ENCODE measurements at regions not wholly inside any gene's neighbourhood (a gene's known extent, or its start where the extent isn't known, plus 50 kb on each side); places are given as distances from the start of the nearest gene placed in this dataset.

DNA sequence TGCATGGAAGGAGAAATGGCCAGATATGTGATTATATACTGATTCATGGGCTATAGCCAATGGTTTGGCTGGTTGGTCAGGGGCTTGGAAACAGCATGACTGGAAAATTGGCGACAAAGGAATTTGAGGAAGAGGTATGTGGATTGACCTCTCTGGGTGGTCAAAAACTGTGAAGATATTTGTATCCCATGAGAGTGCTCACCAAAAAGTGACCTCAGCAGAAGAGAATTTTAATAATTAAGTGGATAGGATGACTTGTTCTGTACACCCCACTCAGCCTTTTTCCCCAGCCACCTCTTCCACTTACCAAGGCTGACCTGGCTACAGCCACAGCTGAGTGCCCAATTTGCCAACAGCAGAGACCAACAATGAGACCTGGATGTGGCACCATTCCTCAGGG lies 146.7 kb downstream of the GPR37 start:
- TF ChIP-seq, protein P1, sequence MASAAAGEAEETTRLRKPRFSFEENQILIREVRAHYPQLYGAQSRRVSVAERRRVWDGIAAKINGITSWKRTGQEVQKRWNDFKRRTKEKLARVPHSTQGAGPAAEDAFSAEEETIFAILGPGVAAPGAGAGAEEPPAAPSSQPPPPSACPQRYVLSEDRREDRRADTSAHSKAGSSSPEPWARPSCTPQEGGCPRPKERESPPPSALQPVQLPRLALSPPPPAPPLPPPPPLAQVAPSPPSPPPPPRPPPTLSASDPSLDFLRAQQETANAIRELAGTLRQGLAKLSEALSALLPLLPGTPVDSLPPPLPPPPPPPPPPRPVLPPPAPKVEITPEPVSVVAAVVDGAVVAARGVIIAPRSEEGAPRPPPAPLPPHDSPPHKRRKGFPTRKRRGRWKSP (CRISPR knock-in tag; IDR thresholded peaks at IDR 0.05), result no peak
- TF ChIP-seq ZNF335 (CRISPR knock-in tag; IDR thresholded peaks at IDR 0.05), result no peak
- TF ChIP-seq BRD4 (CRISPR knock-in tag; IDR thresholded peaks at IDR 0.05), result no peak
- TF ChIP-seq KDM5A (IDR thresholded peaks at IDR 0.05; ENCODE audit: borderline replicate concordance, low read length), result no peak
- TF ChIP-seq MXD4 (CRISPR knock-in tag; IDR thresholded peaks at IDR 0.05), result no peak
- no peak for TF ChIP-seq ZNF138 (CRISPR knock-in tag; IDR thresholded peaks at IDR 0.05; ENCODE audit: low read depth)
- TF ChIP-seq KDM2A (CRISPR knock-in tag; IDR thresholded peaks at IDR 0.05; ENCODE audit: borderline replicate concordance, low read depth), result no peak
- TF ChIP-seq, protein P2, sequence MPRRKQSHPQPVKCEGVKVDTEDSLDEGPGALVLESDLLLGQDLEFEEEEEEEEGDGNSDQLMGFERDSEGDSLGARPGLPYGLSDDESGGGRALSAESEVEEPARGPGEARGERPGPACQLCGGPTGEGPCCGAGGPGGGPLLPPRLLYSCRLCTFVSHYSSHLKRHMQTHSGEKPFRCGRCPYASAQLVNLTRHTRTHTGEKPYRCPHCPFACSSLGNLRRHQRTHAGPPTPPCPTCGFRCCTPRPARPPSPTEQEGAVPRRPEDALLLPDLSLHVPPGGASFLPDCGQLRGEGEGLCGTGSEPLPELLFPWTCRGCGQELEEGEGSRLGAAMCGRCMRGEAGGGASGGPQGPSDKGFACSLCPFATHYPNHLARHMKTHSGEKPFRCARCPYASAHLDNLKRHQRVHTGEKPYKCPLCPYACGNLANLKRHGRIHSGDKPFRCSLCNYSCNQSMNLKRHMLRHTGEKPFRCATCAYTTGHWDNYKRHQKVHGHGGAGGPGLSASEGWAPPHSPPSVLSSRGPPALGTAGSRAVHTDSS (CRISPR knock-in tag; conservative IDR thresholded peaks at IDR 0.05), result no peak
- TF ChIP-seq SRF (IDR thresholded peaks at IDR 0.05; ENCODE audit: low read depth, low read length), result no peak
- no peak for TF ChIP-seq E2F1 (CRISPR knock-in tag; IDR thresholded peaks at IDR 0.05)
- no peak for TF ChIP-seq ZNF781 (CRISPR knock-in tag; IDR thresholded peaks at IDR 0.05; ENCODE audit: borderline replicate concordance, not compliant biosample characterization)
- TF ChIP-seq FOXA1 (IDR thresholded peaks at IDR 0.05), result no peak
- TF ChIP-seq FOXA1 (CRISPR knock-in tag; IDR thresholded peaks at IDR 0.05), result no peak
- TF ChIP-seq ZNF782 (CRISPR knock-in tag; IDR thresholded peaks at IDR 0.05; ENCODE audit: borderline replicate concordance), result no peak
- TF ChIP-seq NCOA2 (CRISPR knock-in tag; IDR thresholded peaks at IDR 0.05), result no peak
- TF ChIP-seq NFKBIZ (CRISPR knock-in tag; IDR thresholded peaks at IDR 0.05), result no peak
- TF ChIP-seq MZF1 (CRISPR knock-in tag; IDR thresholded peaks at IDR 0.05; ENCODE audit: borderline replicate concordance), result no peak
- TF ChIP-seq ZNF276 (CRISPR knock-in tag; IDR thresholded peaks at IDR 0.05; ENCODE audit: low read depth), result no peak
- TF ChIP-seq RFXANK (CRISPR knock-in tag; IDR thresholded peaks at IDR 0.05), result no peak
- Histone ChIP-seq H4K20me1 (ENCODE audit: insufficient read depth, low read length) (no peaks in the 10 kb centered on the region), H3K4me1 (ENCODE audit: insufficient read depth, low read length) (no peaks in the 10 kb centered on the region), H3K36me3 (replicated peaks in 1 of 2; ENCODE audit: control insufficient read depth in 1 of 2, insufficient read depth in 2 of 2, low read length in 2 of 2) (no peaks in the 10 kb centered on the region), H2AFZ (ENCODE audit: low read length) (no peak overlapping the region), H3K4me2 (ENCODE audit: low read depth, low read length) (no peak overlapping the region), H3K27me3 (ENCODE audit: control insufficient read depth in 1 of 2, insufficient read depth in 2 of 2, low read length in 2 of 2) (no peaks in the 10 kb centered on the region), H3K9me3 (ENCODE audit: low read length) (peaks cover 60% of the 10 kb centered on the region), H3K27ac (ENCODE audit: extremely low read length, insufficient read depth, low read length) (no peak overlapping the region), H3K4me3 (replicated peaks in 1 of 3; ENCODE audit: insufficient read depth in 1 of 3, low read depth in 2 of 3, low read length in 3 of 3) (no peak overlapping the region), H3K9ac (ENCODE audit: insufficient read depth, low read depth, low read length) (no peak overlapping the region), H3K79me2 (ENCODE audit: insufficient read depth, low read length) (no peaks in the 10 kb centered on the region)
- ChIA-PET CTCF (ENCODE audit: low intra/inter-chr PET ratio, low total read pairs) (no interaction called here), POLR2A (no interaction called here)
- intact Hi-C loops (cut with micrococcal nuclease; ENCODE audit: unreplicated experiment), result no loop called here
- in situ Hi-C loops (cut with HindIII; ENCODE audit: extremely low pct_ligation_motif_present, low pct_unique_long_range_greater_than_20kb), result no loop called here
- FAIRE-seq (no peak), ATAC-seq (no peak), DNase-seq (ENCODE audit: low spot score) (no peak)
- WGBS (ENCODE audit: low lambda C conversion rate), result 0% methylated on average over 1 of the region's 1 CpG
- no TSS peak for BruUV-seq (replicated peaks)
